Kasumi-1 (cell line): ENCODE measurements at regions not wholly inside any gene's neighbourhood (a gene's known extent, or its start where the extent isn't known, plus 50 kb on each side); places are given as distances from the start of the nearest gene placed in this dataset.

Experiments used
- DNase-seq, 2 experiments: peaks; one replicate each; lab custom pipeline; 2025; lab: John Stamatoyannopoulos, UW

GRCh38 chr2:7721413-7721995 is 804.3 kb downstream of the RNF144A start:
- no peak for DNase-seq

GRCh38 chr2:7722212-7722910 is 805.1 kb downstream of the RNF144A start:
- no peak for DNase-seq

GRCh38 chr2:7724336-7724735 is 807.1 kb downstream of the RNF144A start:
- no peak for DNase-seq

- DNase-seq = peak; percentile 30 to 37
Measured at GRCh38 chr2:7725171-7725849, 808.1 kb downstream of the RNF144A start.

GRCh38 chr2:7725850-7726242 is 808.6 kb downstream of the RNF144A start:
- DNase-seq = no peak

- no peak for DNase-seq
Measured at GRCh38 chr2:7726989-7727388, 809.8 kb downstream of the RNF144A start.

GRCh38 chr2:7728388-7728787 is 811.2 kb downstream of the RNF144A start:
- DNase-seq = no peak

- DNase-seq = no peak
Measured at GRCh38 chr2:7730449-7730848, 813.2 kb downstream of the RNF144A start.

- no peak for DNase-seq
Measured at GRCh38 chr2:7730990-7731389, 813.8 kb downstream of the RNF144A start.

- DNase-seq = no peak
Measured at GRCh38 chr2:7732497-7732896, 815.3 kb downstream of the RNF144A start.

- DNase-seq = no peak
Measured at GRCh38 chr2:7736646-7737305, 819.6 kb downstream of the RNF144A start.

- DNase-seq = no peak
Measured at GRCh38 chr2:7738596-7738995, 821.4 kb downstream of the RNF144A start.

GRCh38 chr2:7740114-7740513 is 822.9 kb downstream of the RNF144A start:
- DNase-seq = no peak

- no peak for DNase-seq
Measured at GRCh38 chr2:7742301-7742700, 825.1 kb downstream of the RNF144A start.

- no peak for DNase-seq
Measured at GRCh38 chr2:7744827-7745226, 827.6 kb downstream of the RNF144A start.

- DNase-seq = no peak
Measured at GRCh38 chr2:7745369-7745768, 828.2 kb downstream of the RNF144A start.

- DNase-seq = peak; percentile 21 to 28
Measured at GRCh38 chr2:7748717-7749415, 831.7 kb downstream of the RNF144A start.

GRCh38 chr2:7749895-7750559 is 832.8 kb downstream of the RNF144A start:
- DNase-seq = no peak

- DNase-seq = no peak
Measured at GRCh38 chr2:7752291-7752690, 835.1 kb downstream of the RNF144A start.

GRCh38 chr2:7753777-7754176 is 836.6 kb downstream of the RNF144A start:
- no peak for DNase-seq

GRCh38 chr2:7755879-7756278 is 838.7 kb downstream of the RNF144A start:
- DNase-seq = no peak
